Stimulated activated CD8-positive, alpha-beta memory T cell treated with anti-CD3 and anti-CD28 coated beads, Interleukin-4, amount 100 ng/mL, for 4 hours (primary cell): ENCODE measurements at regions not wholly inside any gene's neighbourhood (a gene's known extent, or its start where the extent isn't known, plus 50 kb on each side); places are given as distances from the start of the nearest gene placed in this dataset.

Experiments
- DNase-seq, 2 donors: peaks; one replicate each; pipeline ENCODE4 v3.0.0-alpha.2; 2020; ENCODE audit warnings: low read depth in 2 of 2, low spot score in 1 of 2

GRCh38 chrX:5537098-5537497, 691.6 kb downstream of the NLGN4X start:
- DNase-seq = no peak

- no peak for DNase-seq
Measured at GRCh38 chrX:5536261-5536660, 692.4 kb downstream of the NLGN4X start.

- no peak for DNase-seq
Measured at GRCh38 chrX:5528057-5528456, 700.6 kb downstream of the NLGN4X start.

- DNase-seq = no peak
Measured at GRCh38 chrX:5526191-5526590, 702.5 kb downstream of the NLGN4X start.

GRCh38 chrX:5490786-5491563, 737.7 kb downstream of the NLGN4X start:
- no peak for DNase-seq

GRCh38 chrX:5474282-5474681, 754.4 kb downstream of the NLGN4X start:
- DNase-seq = no peak

GRCh38 chrX:5458300-5458842, 770.3 kb downstream of the NLGN4X start:
- DNase-seq = no peak

GRCh38 chrX:5449323-5449722, 779.3 kb downstream of the NLGN4X start:
- no peak for DNase-seq

- DNase-seq = no peak
Measured at GRCh38 chrX:5431823-5432222, 796.8 kb downstream of the NLGN4X start.

- no peak for DNase-seq
Measured at GRCh38 chrX:5425119-5425518, 803.5 kb downstream of the NLGN4X start.

- DNase-seq = no peak
Measured at GRCh38 chrX:5417381-5417780, 811.3 kb downstream of the NLGN4X start.

GRCh38 chrX:5415738-5416137, 812.9 kb downstream of the NLGN4X start:
- DNase-seq = no peak

GRCh38 chrX:5409106-5409505, 819.6 kb downstream of the NLGN4X start:
- no peak for DNase-seq

- DNase-seq = no peak
Measured at GRCh38 chrX:5402461-5402860, 826.2 kb downstream of the NLGN4X start.

- DNase-seq = no peak
Measured at GRCh38 chrX:5399403-5399802, 829.3 kb downstream of the NLGN4X start.

GRCh38 chrX:5397409-5397808, 831.3 kb downstream of the NLGN4X start:
- DNase-seq = no peak

GRCh38 chrX:5390376-5390775, 838.3 kb downstream of the NLGN4X start:
- DNase-seq = no peak

GRCh38 chrX:5388087-5388486, 840.6 kb downstream of the NLGN4X start:
- DNase-seq = no peak

- DNase-seq = no peak
Measured at GRCh38 chrX:5380426-5380825, 848.2 kb downstream of the NLGN4X start.

- no peak for DNase-seq
Measured at GRCh38 chrX:5341902-5342301, 886.8 kb downstream of the NLGN4X start.

- no peak for DNase-seq
Measured at GRCh38 chrX:5337160-5337559, 891.5 kb downstream of the NLGN4X start.

GRCh38 chrX:5324546-5324945, 904.1 kb downstream of the NLGN4X start:
- DNase-seq = no peak

- DNase-seq = no peak
Measured at GRCh38 chrX:5314148-5314547, 914.5 kb downstream of the NLGN4X start.
